Glomerular endothelial cell (primary cell): ENCODE measurements at regions not wholly inside any gene's neighbourhood (a gene's known extent, or its start where the extent isn't known, plus 50 kb on each side); places are given as distances from the start of the nearest gene placed in this dataset.

ENCODE experiments used
- DNase-seq: peaks from one replicate; pipeline ENCODE4 v3.0.0-alpha.2; 2011; ENCODE audit warnings: low read depth, low spot score; ENCODE audit errors: extremely low read depth

DNA sequence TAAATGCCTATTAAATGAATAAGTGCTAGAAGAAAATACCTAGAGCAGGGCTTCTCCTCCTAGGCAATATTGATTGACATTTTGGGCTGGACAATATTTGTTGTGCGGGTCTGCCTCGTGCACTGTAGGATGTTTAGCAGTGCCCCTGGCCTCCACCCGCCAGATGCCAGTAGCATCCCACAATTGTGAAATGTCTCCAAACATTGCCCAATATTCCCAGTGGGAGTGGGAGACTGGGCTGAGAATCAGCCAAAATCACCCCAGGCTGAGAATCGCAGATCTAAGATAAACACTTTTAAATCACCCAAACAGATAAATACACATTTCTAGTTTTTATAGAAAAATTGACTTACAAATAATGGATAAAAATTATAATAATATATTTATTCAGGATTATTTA lies 916.2 kb upstream of the LCORL start:
- no peak for DNase-seq

- no peak for DNase-seq
Measured at GRCh38 chr4:18937080-18937479, 915.5 kb upstream of the LCORL start.

GRCh38 chr4:18935659-18936345 lies 914.2 kb upstream of the LCORL start:
- no peak for DNase-seq

DNA sequence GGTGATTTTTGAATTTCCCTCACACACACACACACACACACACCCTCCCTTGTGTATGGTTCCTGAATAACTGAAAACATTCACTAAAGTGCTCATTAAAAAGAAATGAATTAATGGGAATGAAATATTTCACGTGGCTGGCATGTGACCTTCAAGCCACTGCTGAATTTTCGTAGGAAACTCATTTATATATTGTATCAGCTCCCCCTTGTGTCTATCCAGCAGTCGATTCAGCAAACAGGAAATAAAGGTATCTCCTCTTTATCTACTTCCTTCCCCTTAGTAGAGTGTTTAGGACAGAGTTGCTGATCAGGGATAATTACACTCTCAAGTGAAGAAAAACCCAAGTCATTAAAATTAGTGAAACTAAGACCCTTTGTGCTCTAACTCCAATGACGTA lies 912.6 kb upstream of the LCORL start:
- no peak for DNase-seq

GRCh38 chr4:18932730-18933339 lies 911.3 kb upstream of the LCORL start:
- DNase-seq = no peak

GRCh38 chr4:18931643-18932377 lies 910.3 kb upstream of the LCORL start:
- no peak for DNase-seq

GRCh38 chr4:18930487-18930886 lies 908.9 kb upstream of the LCORL start:
- DNase-seq = no peak

GRCh38 chr4:18923496-18924161 lies 902.1 kb upstream of the LCORL start:
- DNase-seq = no peak

DNA sequence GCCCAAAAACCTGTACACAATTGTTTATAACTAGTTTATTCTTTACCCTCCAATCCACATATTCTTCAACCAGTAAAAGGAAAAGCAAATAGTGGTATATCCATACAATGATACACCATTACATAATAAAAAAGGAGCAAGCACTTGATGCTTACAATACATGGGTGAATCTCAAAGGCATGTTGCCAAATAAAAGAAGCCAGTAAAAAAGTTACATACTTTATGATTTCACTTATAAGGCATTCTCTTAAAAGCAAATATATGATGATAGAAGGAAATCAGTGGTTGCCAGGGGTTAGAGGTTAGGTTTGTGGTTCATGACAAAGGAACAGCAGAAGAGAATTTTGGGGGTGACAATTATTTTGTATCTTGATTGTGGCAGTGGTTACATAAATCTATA lies 896.1 kb upstream of the LCORL start:
- no peak for DNase-seq

GRCh38 chr4:18914182-18914581 lies 892.6 kb upstream of the LCORL start:
- DNase-seq = no peak

- DNase-seq = no peak
Measured at GRCh38 chr4:18894928-18895327, 873.4 kb upstream of the LCORL start.

GRCh38 chr4:18882468-18882867 lies 860.9 kb upstream of the LCORL start:
- DNase-seq = no peak

DNA sequence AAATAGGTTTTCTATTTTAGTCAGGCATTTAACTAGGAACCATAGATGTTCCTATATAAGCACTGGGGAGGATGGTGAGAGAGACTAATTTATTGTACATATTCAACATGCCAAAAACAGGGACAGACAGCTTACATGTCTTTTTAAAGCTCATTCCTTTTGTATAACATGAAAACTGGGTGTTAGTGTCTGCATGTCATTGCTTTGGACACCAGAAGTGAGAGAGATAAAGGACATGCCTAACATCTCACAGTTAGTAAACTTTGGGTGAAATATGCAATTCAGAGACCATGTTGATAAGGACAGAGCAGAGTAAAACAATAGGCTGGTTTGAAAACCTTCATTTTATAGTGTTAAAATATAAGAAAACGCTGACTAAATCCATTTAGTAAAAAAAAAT lies 860.0 kb upstream of the LCORL start:
- DNase-seq = no peak

GRCh38 chr4:18880871-18881270 lies 859.3 kb upstream of the LCORL start:
- no peak for DNase-seq

GRCh38 chr4:18878561-18878960 lies 857.0 kb upstream of the LCORL start:
- DNase-seq = no peak

DNA sequence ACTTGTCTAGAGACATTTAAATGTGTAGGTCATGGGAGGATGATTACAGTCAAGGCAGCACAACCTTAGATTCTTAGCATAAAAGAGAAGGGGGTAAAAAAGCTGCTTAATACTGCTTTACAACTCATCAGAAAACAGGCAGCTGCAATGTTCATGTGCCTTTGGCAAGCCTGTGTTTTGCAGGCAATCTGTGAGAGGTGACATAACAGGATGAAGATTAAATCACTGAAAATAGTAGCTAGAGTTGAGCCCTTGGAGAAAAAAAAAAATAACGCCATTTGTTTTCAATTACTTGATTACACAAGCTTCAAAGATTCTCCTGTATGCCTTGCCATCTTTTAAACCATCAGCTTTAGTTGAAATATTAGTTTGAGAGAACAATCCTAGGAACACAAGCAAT lies 847.6 kb upstream of the LCORL start:
- no peak for DNase-seq

GRCh38 chr4:18860836-18861530 lies 839.4 kb upstream of the LCORL start:
- no peak for DNase-seq

DNA sequence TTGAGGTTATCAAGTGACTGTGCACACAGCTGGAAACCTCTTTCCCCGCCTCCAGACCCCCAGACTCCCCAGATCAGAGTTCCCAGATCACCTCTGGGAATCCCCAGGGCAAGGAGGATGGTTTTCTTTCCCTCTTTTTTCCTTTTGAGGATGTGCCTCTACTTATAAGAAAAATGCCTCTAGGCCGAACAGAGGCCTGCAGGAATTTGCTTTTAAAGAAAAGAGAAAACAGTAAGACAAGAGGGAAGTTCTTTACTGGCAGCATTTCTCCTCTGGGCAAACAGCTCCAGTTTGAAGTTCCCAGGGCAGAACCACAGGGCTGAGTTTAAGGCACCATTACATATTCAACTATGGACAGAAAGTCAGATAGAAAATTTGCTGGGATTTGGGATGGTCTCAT lies 837.9 kb upstream of the LCORL start:
- DNase-seq = no peak

DNA sequence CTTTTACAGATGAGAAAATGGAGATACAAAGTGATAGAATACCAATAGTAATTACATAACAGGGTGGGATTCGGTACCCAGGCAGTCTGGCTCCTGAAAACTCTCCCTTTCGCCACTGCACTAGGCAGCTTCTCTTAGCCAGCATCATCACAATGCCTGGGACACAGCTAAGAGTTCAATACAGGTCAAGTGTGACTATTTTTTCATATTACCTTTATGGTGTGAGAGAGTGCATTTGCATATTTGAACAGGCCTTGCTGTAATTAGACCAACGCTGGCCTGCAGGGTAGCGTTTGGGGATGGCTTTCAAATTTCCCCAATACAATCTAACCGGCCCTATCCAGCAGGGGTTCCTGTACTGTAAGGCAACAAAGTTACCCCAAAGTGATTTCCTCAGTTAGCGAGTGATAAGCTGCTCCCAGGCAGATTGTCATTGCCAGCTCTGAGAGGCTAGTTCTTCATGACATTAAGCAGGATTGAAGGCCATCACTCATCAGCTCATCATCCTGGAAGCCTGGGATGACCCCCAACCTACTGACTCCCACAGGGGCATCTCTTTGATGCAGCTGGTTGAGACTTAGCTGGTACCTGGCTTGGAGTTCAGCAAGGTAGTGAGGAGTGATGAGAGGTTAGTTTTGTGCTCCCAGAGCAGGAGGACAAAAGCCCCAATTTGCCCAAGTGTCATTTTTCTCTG lies 836.8 kb upstream of the LCORL start:
- no peak for DNase-seq

DNA sequence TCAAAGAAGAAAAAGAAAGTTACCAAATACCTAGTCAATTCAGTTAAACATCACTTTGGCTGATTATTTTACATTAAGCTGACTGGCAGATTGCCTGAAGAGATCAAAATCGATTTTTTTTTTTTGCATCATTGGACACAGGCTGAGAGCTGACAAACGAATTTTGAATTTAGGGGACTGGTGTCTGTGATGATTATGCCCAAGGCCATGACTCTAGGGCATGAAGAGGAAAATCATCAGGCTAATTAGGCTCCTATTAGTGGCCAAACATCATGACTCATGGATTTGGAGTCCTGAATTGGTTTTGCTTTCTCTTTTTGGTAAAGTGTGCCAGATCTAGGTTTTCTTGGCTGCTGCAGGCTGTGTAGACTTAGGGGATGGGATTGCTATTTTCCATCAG lies 829.3 kb upstream of the LCORL start:
- DNase-seq = no peak
